Ishikawa (cell line): ENCODE measurements at regions not wholly inside any gene's neighbourhood (a gene's known extent, or its start where the extent isn't known, plus 50 kb on each side); places are given as distances from the start of the nearest gene placed in this dataset.

ENCODE experiments used
- CEBPB ChIP-seq: IDR thresholded peaks from 2 replicates; pipeline ENCODE4 v1.6.1; 2012
- CREB1 ChIP-seq: IDR thresholded peaks from 2 replicates; pipeline ENCODE4 v1.6.1; 2012; ENCODE audit warnings: low read depth
- EGR1 ChIP-seq: IDR thresholded peaks from 2 replicates; pipeline ENCODE4 v1.6.1; 2012
- EP300 ChIP-seq: IDR thresholded peaks from 2 replicates; pipeline ENCODE4 v1.6.1; 2012; ENCODE audit warnings: borderline replicate concordance
- FOXM1 ChIP-seq: IDR thresholded peaks from 2 replicates; pipeline ENCODE4 v1.6.1; 2012; ENCODE audit warnings: low read depth, borderline replicate concordance
- MAX ChIP-seq: IDR thresholded peaks from 2 replicates; pipeline ENCODE4 v1.6.1; 2012
- NFIC ChIP-seq: IDR thresholded peaks from 2 replicates; pipeline ENCODE4 v1.6.1; 2012
- RAD21 ChIP-seq: IDR thresholded peaks from 2 replicates; pipeline ENCODE4 v1.6.1; 2012; ENCODE audit warnings: low read depth
- REST ChIP-seq: IDR thresholded peaks from 2 replicates; pipeline ENCODE4 v1.6.1; 2012; ENCODE audit warnings: low read depth, mild to moderate bottlenecking
- TAF1 ChIP-seq: IDR thresholded peaks from 2 replicates; pipeline ENCODE4 v1.6.1; 2012; ENCODE audit warnings: low read depth, mild to moderate bottlenecking
- TCF12 ChIP-seq: IDR thresholded peaks from 2 replicates; pipeline ENCODE4 v1.6.1; 2012; ENCODE audit warnings: low read depth
- TEAD4 ChIP-seq: IDR thresholded peaks from 2 replicates; pipeline ENCODE4 v1.6.1; 2012
- USF1 ChIP-seq: IDR thresholded peaks from 2 replicates; pipeline ENCODE4 v1.6.1; 2012
- YY1 ChIP-seq: IDR thresholded peaks from 2 replicates; pipeline ENCODE4 v1.6.1; 2012; ENCODE audit warnings: low read depth
- ZBTB7A ChIP-seq: IDR thresholded peaks from 2 replicates; pipeline ENCODE4 v1.6.1; 2012; ENCODE audit warnings: low read depth

GRCh38 chr3:75118779-75119178, 504.3 kb upstream of the CNTN3 start:
- TF ChIP-seq TAF1 (no peak), TCF12 (no peak), NFIC (no peak), YY1 (no peak)

- no peak for TF ChIP-seq TEAD4
- TF ChIP-seq FOXM1: no peak
- TF ChIP-seq CEBPB: no peak
- no peak for TF ChIP-seq USF1
- TF ChIP-seq TCF12: no peak
- TF ChIP-seq REST: no peak
- no peak for TF ChIP-seq TAF1
- no peak for TF ChIP-seq YY1
- no peak for TF ChIP-seq MAX
- no peak for TF ChIP-seq EP300
- TF ChIP-seq RAD21: no peak
- no peak for TF ChIP-seq EGR1
- TF ChIP-seq CREB1: no peak
- TF ChIP-seq NFIC: no peak
- no peak for TF ChIP-seq ZBTB7A
These were observed 512.1 kb upstream of the CNTN3 start for GRCh38 chr3:75126556-75126955.

GRCh38 chr3:75129101-75129500, 514.6 kb upstream of the CNTN3 start:
- TF ChIP-seq ZBTB7A: no peak
- TF ChIP-seq MAX: no peak
- no peak for TF ChIP-seq TCF12
- TF ChIP-seq EP300: no peak
- no peak for TF ChIP-seq YY1
- no peak for TF ChIP-seq TEAD4
- TF ChIP-seq TAF1: no peak
- no peak for TF ChIP-seq REST
- no peak for TF ChIP-seq CEBPB
- TF ChIP-seq FOXM1: no peak
- no peak for TF ChIP-seq EGR1
- no peak for TF ChIP-seq NFIC
- TF ChIP-seq RAD21: no peak
- no peak for TF ChIP-seq CREB1
- no peak for TF ChIP-seq USF1

GRCh38 chr3:75136100-75136897, 521.8 kb upstream of the CNTN3 start:
- TF ChIP-seq CEBPB (no peak), CREB1 (no peak), EGR1 (no peak), REST (no peak), TCF12 (no peak), FOXM1 (no peak), TEAD4 (no peak), RAD21 (no peak), ZBTB7A (no peak), NFIC (no peak), TAF1 (no peak), EP300 (no peak), YY1 (no peak), MAX (no peak), USF1 (no peak)
